ENCODE measurements at regions not wholly inside any gene's neighbourhood (a gene's known extent, or its start where the extent isn't known, plus 50 kb on each side); places are given as distances from the start of the nearest gene placed in this dataset.

DNA sequence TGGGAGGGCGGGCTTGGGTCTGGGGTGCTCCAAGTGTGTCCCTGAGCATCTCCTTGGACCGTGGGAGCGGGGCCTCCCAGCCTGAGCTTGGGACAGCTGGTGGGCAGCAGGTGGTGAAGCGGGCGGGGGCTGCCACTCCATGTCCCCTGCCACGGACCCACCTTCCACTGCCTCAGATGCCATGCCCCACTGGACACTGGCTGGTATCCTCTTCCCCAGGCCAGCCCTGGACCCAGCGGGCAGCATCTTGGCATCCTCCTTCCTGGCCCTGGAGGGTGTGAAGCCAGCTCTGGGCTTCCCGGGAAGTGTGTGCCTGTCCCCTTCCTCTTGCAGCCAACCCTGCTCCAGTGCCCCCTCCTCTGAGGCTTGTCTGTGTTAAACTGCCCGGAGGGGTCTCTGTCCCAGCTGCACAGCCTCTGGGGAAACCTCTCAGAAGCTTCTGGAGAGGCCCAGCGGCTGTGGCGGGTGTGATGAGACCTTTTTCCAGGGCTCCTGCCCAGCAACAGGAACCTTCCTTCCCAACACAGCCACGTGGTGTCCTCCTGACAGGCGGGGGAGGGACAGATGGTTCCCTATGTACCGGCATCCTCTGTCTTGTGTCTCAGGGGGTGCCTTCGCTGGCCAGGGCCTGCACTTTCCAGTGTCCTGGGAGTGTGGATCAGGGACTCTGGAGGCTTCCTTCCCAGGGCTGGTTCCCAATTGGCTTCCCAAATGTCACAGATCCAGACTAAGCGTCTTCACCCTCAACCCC, 81.6 kb upstream of the DISP3 start:
- no peak overlapping the region for H2AFZ ChIP-seq (ENCODE audit: low read length)
- H3F3A ChIP-seq (ENCODE audit: insufficient read depth, low read length), result no peaks in the 10 kb centered on the region
- no peaks in the 10 kb centered on the region for H3K4me1 ChIP-seq (ENCODE audit: low read length)
- no peak overlapping the region for H3K27ac ChIP-seq (ENCODE audit: low read length)
- no peaks in the 10 kb centered on the region for H4K20me1 ChIP-seq (ENCODE audit: insufficient read depth, low read length)
- no peak overlapping the region for H3K9ac ChIP-seq (ENCODE audit: low read length)
- no peak for TF ChIP-seq EZH2 (optimal IDR thresholded peaks at IDR 0.05; ENCODE audit: low read depth, low read length)
- TF ChIP-seq EZH2phosphoT487 (IDR thresholded peaks at IDR 0.05; ENCODE audit: low read length), result no peak
- no peak for DNase-seq
- H3K27me3 ChIP-seq (replicated peaks; ENCODE audit: insufficient read depth, low read length), result peaks cover 89% of the 10 kb centered on the region
- H3K36me3 ChIP-seq (replicated peaks; ENCODE audit: insufficient read depth, low read length), result no peaks in the 10 kb centered on the region
- H3K9me2 ChIP-seq (replicated peaks; ENCODE audit: insufficient read depth, low read length), result no peaks in the 10 kb centered on the region
- no peaks in the 10 kb centered on the region for H3K79me2 ChIP-seq (ENCODE audit: low read length)
- no peak overlapping the region for H3K4me2 ChIP-seq (ENCODE audit: low read depth, low read length)
- no peaks in the 10 kb centered on the region for H3K9me3 ChIP-seq (replicated peaks; ENCODE audit: insufficient read depth, low read length)
- H3K4me3 ChIP-seq (ENCODE audit: low read length), result no peak overlapping the region

DNA sequence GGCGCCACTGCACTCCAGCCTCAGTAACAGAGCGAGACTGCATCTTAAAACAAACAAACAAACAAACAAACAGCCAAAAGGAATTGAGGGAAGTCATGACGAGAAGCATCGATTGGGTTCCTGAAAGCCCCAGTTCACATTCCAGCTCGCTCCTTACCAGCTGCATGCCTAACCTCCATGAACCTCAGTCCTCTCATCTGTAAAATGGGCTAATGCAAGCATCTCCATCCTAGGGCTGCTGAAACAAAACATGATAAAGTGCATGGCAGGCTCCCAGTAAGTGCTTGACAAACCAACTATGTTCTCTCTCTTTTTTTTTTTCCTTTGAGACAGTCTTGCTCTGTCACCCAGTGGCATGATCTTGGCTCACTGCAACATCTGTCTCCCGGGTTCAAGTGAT, 79.7 kb upstream of the DISP3 start:
- no peaks in the 10 kb centered on the region for H3K9me3 ChIP-seq (replicated peaks; ENCODE audit: insufficient read depth, low read length)
- TF ChIP-seq, protein P1, sequence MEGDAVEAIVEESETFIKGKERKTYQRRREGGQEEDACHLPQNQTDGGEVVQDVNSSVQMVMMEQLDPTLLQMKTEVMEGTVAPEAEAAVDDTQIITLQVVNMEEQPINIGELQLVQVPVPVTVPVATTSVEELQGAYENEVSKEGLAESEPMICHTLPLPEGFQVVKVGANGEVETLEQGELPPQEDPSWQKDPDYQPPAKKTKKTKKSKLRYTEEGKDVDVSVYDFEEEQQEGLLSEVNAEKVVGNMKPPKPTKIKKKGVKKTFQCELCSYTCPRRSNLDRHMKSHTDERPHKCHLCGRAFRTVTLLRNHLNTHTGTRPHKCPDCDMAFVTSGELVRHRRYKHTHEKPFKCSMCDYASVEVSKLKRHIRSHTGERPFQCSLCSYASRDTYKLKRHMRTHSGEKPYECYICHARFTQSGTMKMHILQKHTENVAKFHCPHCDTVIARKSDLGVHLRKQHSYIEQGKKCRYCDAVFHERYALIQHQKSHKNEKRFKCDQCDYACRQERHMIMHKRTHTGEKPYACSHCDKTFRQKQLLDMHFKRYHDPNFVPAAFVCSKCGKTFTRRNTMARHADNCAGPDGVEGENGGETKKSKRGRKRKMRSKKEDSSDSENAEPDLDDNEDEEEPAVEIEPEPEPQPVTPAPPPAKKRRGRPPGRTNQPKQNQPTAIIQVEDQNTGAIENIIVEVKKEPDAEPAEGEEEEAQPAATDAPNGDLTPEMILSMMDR (IDR thresholded peaks at IDR 0.05; ENCODE audit: low read length), result no peak
- TF ChIP-seq EZH2 (optimal IDR thresholded peaks at IDR 0.05; ENCODE audit: low read depth, low read length) (no peak), EZH2phosphoT487 (IDR thresholded peaks at IDR 0.05; ENCODE audit: low read length) (no peak)
- no peaks in the 10 kb centered on the region for H3K79me2 ChIP-seq (ENCODE audit: low read length)
- H3K27ac ChIP-seq (ENCODE audit: low read length), result no peak overlapping the region
- peaks cover 89% of the 10 kb centered on the region for H3K27me3 ChIP-seq (replicated peaks; ENCODE audit: insufficient read depth, low read length)
- no peak overlapping the region for H3K9ac ChIP-seq (ENCODE audit: low read length)
- H3K36me3 ChIP-seq (replicated peaks; ENCODE audit: insufficient read depth, low read length), result no peaks in the 10 kb centered on the region
- H4K20me1 ChIP-seq (ENCODE audit: insufficient read depth, low read length), result no peaks in the 10 kb centered on the region
- H3F3A ChIP-seq (ENCODE audit: insufficient read depth, low read length), result no peaks in the 10 kb centered on the region
- no peak overlapping the region for H2AFZ ChIP-seq (ENCODE audit: low read length)
- no peaks in the 10 kb centered on the region for H3K4me1 ChIP-seq (ENCODE audit: low read length)
- H3K4me3 ChIP-seq (ENCODE audit: low read length), result no peak overlapping the region
- DNase-seq, result no peak
- H3K9me2 ChIP-seq (replicated peaks; ENCODE audit: insufficient read depth, low read length), result no peaks in the 10 kb centered on the region
- H3K4me2 ChIP-seq (ENCODE audit: low read depth, low read length), result no peak overlapping the region

DNA sequence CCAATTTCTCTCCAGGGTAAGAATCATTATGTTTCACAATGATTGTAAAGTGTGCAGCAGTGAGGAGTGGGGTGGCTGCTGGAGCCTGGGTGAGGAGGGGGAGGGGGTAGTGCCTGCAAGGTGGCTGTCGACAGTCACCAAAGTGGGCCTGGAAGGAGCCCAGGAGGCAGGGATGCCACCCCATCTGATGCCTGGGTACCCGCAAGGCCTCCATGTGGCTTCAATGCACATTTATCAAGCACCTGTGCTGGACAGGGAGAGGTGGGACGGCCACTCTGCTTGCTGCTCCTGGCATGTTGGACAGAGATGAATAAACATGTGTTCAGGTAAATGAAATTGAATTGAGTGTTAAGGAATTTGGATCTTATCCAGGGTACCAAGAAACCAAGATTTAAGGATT, 78.8 kb upstream of the DISP3 start:
- no peaks in the 10 kb centered on the region for H3K79me2 ChIP-seq (ENCODE audit: low read length)

More for the DNA sequence above, 78.8 kb upstream of the DISP3 start:
- peaks cover 85% of the 10 kb centered on the region for H3K27me3 ChIP-seq (replicated peaks; ENCODE audit: insufficient read depth, low read length)
- H3F3A ChIP-seq (ENCODE audit: insufficient read depth, low read length), result no peaks in the 10 kb centered on the region
- H3K27ac ChIP-seq (ENCODE audit: low read length), result no peak overlapping the region
- DNase-seq, result no peak
- no peaks in the 10 kb centered on the region for H3K9me2 ChIP-seq (replicated peaks; ENCODE audit: insufficient read depth, low read length)
- no peak overlapping the region for H3K9ac ChIP-seq (ENCODE audit: low read length)
- H3K36me3 ChIP-seq (replicated peaks; ENCODE audit: insufficient read depth, low read length), result no peaks in the 10 kb centered on the region
- H3K9me3 ChIP-seq (replicated peaks; ENCODE audit: insufficient read depth, low read length), result no peaks in the 10 kb centered on the region
- H3K4me3 ChIP-seq (ENCODE audit: low read length), result no peak overlapping the region
- H3K4me2 ChIP-seq (ENCODE audit: low read depth, low read length), result no peak overlapping the region
- TF ChIP-seq, protein P1 (IDR thresholded peaks at IDR 0.05; ENCODE audit: low read length), result no peak
- TF ChIP-seq EZH2phosphoT487 (IDR thresholded peaks at IDR 0.05; ENCODE audit: low read length) (no peak), EZH2 (optimal IDR thresholded peaks at IDR 0.05; ENCODE audit: low read depth, low read length) (no peak)
- no peak overlapping the region for H2AFZ ChIP-seq (ENCODE audit: low read length)
- no peaks in the 10 kb centered on the region for H4K20me1 ChIP-seq (ENCODE audit: insufficient read depth, low read length)
- H3K4me1 ChIP-seq (ENCODE audit: low read length), result no peaks in the 10 kb centered on the region

All from MM.1S (cell line).